HepG2 (cell line): ENCODE measurements at regions not wholly inside any gene's neighbourhood (a gene's known extent, or its start where the extent isn't known, plus 50 kb on each side); places are given as distances from the start of the nearest gene placed in this dataset.

ENCODE experiments used
- MLLT10 ChIP-seq: sonication (generic); formaldehyde crosslinking; IDR thresholded peaks from 2 replicates; pipeline ENCODE4 v1.4.0; 2020; ENCODE audit warnings: missing genetic modification reagents
- NCOA1 ChIP-seq: sonication (generic); formaldehyde crosslinking; IDR thresholded peaks from 2 replicates; pipeline ENCODE4 v1.9.0; 2021; ENCODE audit warnings: missing genetic modification reagents
- RARA ChIP-seq: IDR thresholded peaks from 2 replicates; pipeline ENCODE4 v1.6.1; 2016; ENCODE audit warnings: missing genetic modification reagents, missing compliant biosample characterization
- SMARCE1 ChIP-seq: fragments of 450-650 bp; IDR thresholded peaks from 2 replicates; pipeline ENCODE4 v1.6.1; 2017; ENCODE audit warnings: borderline replicate concordance
- TCF7 ChIP-seq: sonication (generic); IDR thresholded peaks from 2 replicates; pipeline ENCODE4 v1.6.1; 2016; ENCODE audit warnings: antibody characterized with exemption, low read depth
- YEATS2 ChIP-seq: sonication (generic); formaldehyde crosslinking; IDR thresholded peaks from 2 replicates; pipeline ENCODE4 v1.4.0; 2020; ENCODE audit warnings: missing genetic modification reagents, borderline replicate concordance
- ZNF12 ChIP-seq: sonication (generic); formaldehyde crosslinking; IDR thresholded peaks from 2 replicates; pipeline ENCODE4 v1.5.0; 2020; ENCODE audit warnings: missing genetic modification reagents
- ZNF18 ChIP-seq: sonication (generic); formaldehyde crosslinking; IDR thresholded peaks from 2 replicates; pipeline ENCODE4 v1.8.0; 2022; ENCODE audit warnings: mild to moderate bottlenecking, missing genetic modification reagents; ENCODE audit not compliant: insufficient replicate concordance
- ZNF318 ChIP-seq: sonication (generic); formaldehyde crosslinking; IDR thresholded peaks from 2 replicates; pipeline ENCODE4 v1.4.0; 2020; ENCODE audit warnings: mild to moderate bottlenecking, missing genetic modification reagents
- ZNF614 ChIP-seq: IDR thresholded peaks from 2 replicates; pipeline ENCODE4 v1.6.1; 2018; ENCODE audit warnings: missing biosample characterization, missing genetic modification reagents, inconsistent platforms, borderline replicate concordance
- ZNF646 ChIP-seq: sonication (generic); formaldehyde crosslinking; IDR thresholded peaks from 2 replicates; pipeline ENCODE4 v1.9.0; 2021; ENCODE audit warnings: mild to moderate bottlenecking, missing genetic modification reagents

- no peak for TF ChIP-seq ZNF646 (CRISPR knock-in tag)
- peak; percentile 42; the same call in 1 of the 2 replicates for TF ChIP-seq TCF7
- TF ChIP-seq ZNF614 (CRISPR knock-in tag), result no peak
- no peak for TF ChIP-seq MLLT10 (CRISPR knock-in tag)
- 0 out of 2 replicates have a peak, but pooled peaks have one; percentile 36 for TF ChIP-seq ZNF12 (CRISPR knock-in tag)
- TF ChIP-seq RARA (CRISPR knock-in tag), result no peak
- TF ChIP-seq ZNF318 (CRISPR knock-in tag), result no peak
- no peak for TF ChIP-seq NCOA1 (CRISPR knock-in tag)
- TF ChIP-seq SMARCE1, result no peak
- no peak for TF ChIP-seq YEATS2 (CRISPR knock-in tag)
- no peak for TF ChIP-seq ZNF18 (CRISPR knock-in tag)
Observed at GRCh38 chr7:13021566-13022300, 334.3 kb downstream of the ARL4A start (continued).
